A549 (cell line): ENCODE measurements at regions not wholly inside any gene's neighbourhood (a gene's known extent, or its start where the extent isn't known, plus 50 kb on each side); places are given as distances from the start of the nearest gene placed in this dataset.

Experiments
- ATAC-seq, 2 experiments: fragments of 200-7000 bp in 1 of 2; fragments of >200 bp in 1 of 2; cut with Nextera tagmentation in 1 of 2; cut with Tn5 transposase in 1 of 2; 3 replicates each; pipeline versions ENCODE4 v1.8.0 to v1.9.1; 2018 to 2020; ENCODE audit warnings: mild to moderate bottlenecking in 1 of 2, moderate library complexity in 1 of 2
- CTCF ChIA-PET: fragments of 300-600 bp; sonication (Branson Sonifier 250); formaldehyde crosslinking; extraction: SDS; loops from one replicate; lab custom pipeline; 2021; ENCODE audit warnings: antibody characterized with exemption, inconsistent platforms; lab: Yijun Ruan, JAX
- POLR2A ChIA-PET: fragments of 350-600 bp; formaldehyde crosslinking; extraction: SDS; loops from one replicate; lab custom pipeline; 2021; ENCODE audit warnings: antibody characterized with exemption, inconsistent platforms; lab: Yijun Ruan, JAX
- DNase-seq, 2 experiments: peaks; one replicate each; pipeline versions ENCODE4 v3.0.0 to v3.0.0-alpha.2; 2011 to 2016; ENCODE audit warnings: low read depth in 1 of 2, low spot score in 1 of 2
- FAIRE-seq: peaks from 2 replicates; lab custom pipeline; 2011; peaks lifted over from hg19 to GRCh38; lab: Jason Lieb, UNC
- H3K27ac ChIP-seq, 2 experiments: fragments of >200 bp; sonication (Bioruptor Twin); formaldehyde crosslinking; 3 replicates each; pipeline ENCODE4 v1.5.1; 2016 to 2017
- H3K4me1 ChIP-seq: fragments of >200 bp; sonication (Bioruptor Twin); formaldehyde crosslinking; 3 replicates; pipeline ENCODE4 v1.6.1; 2016
- H3K4me2 ChIP-seq: fragments of >200 bp; sonication (Bioruptor Twin); formaldehyde crosslinking; 3 replicates; pipeline ENCODE4 v1.6.1; 2016
- H3K4me3 ChIP-seq: fragments of >200 bp; sonication (Bioruptor Twin); formaldehyde crosslinking; 3 replicates; pipeline ENCODE4 v1.5.1; 2016
- H3K9me3 ChIP-seq: fragments of >200 bp; sonication (Bioruptor Twin); formaldehyde crosslinking; 3 replicates; pipeline ENCODE4 v1.6.1; 2016
- BCL3 ChIP-seq: fragments of >200 bp; sonication (Bioruptor Twin); formaldehyde crosslinking; IDR thresholded peaks from 3 replicates; pipeline ENCODE4 v1.6.1; 2016
- BHLHE40 ChIP-seq: IDR thresholded peaks from 2 replicates; pipeline ENCODE4 v1.6.1; 2012; ENCODE audit warnings: low read depth, low read length, inconsistent platforms
- CBX8 ChIP-seq: fragments of 200-600 bp; sonication (generic); IDR thresholded peaks from 2 replicates; pipeline ENCODE4 v1.6.1; 2016
- ELK1 ChIP-seq: fragments of 150-350 bp; IDR thresholded peaks from 2 replicates; pipeline ENCODE4 v1.6.1; 2014; ENCODE audit warnings: low read depth, mild to moderate bottlenecking, low read length
- FOSB ChIP-seq: fragments of 250-450 bp; sonication (Bioruptor Pico); IDR thresholded peaks from 2 replicates; pipeline ENCODE4 v1.5.0; 2020; ENCODE audit warnings: mild to moderate bottlenecking, moderate library complexity
- FOXS1 ChIP-seq: fragments of 250-450 bp; sonication (Bioruptor Pico); IDR thresholded peaks from 2 replicates; pipeline ENCODE4 v1.5.0; 2020; ENCODE audit warnings: mild to moderate bottlenecking, moderate library complexity
- MAFK ChIP-seq: fragments of 450-650 bp; IDR thresholded peaks from 2 replicates; pipeline ENCODE4 v1.6.1; 2014; ENCODE audit not compliant: partially characterized antibody
- MAX ChIP-seq: IDR thresholded peaks from 2 replicates; pipeline ENCODE4 v1.6.1; 2012
- NFE2L2 ChIP-seq: fragments of 150-350 bp; conservative IDR thresholded peaks from 2 replicates; pipeline ENCODE4 v1.6.1; 2014; ENCODE audit warnings: low read length
- NPAS2 ChIP-seq: fragments of 250-450 bp; sonication (Bioruptor Pico); IDR thresholded peaks from 2 replicates; pipeline ENCODE4 v1.8.0; 2022; ENCODE audit warnings: mild to moderate bottlenecking, moderate library complexity, borderline replicate concordance
- POLR2A ChIP-seq: IDR thresholded peaks from 2 replicates; pipeline ENCODE4 v1.6.1; 2012; ENCODE audit warnings: mild to moderate bottlenecking, low read length
- POLR2AphosphoS2 ChIP-seq: conservative IDR thresholded peaks from 2 replicates; pipeline ENCODE4 v1.6.1; 2012; ENCODE audit warnings: low read length, improper control_type of control experiment, inconsistent platforms
- REST ChIP-seq: fragments of 200-600 bp; sonication (generic); IDR thresholded peaks from 2 replicates; pipeline ENCODE4 v1.6.1; 2016; ENCODE audit warnings: antibody characterized with exemption, mild to moderate bottlenecking, moderate library complexity
- RNF2 ChIP-seq: fragments of 200-600 bp; sonication (generic); IDR thresholded peaks from 2 replicates; pipeline ENCODE4 v1.6.1; 2016; ENCODE audit warnings: low read depth, mild to moderate bottlenecking, antibody characterized with exemption, moderate library complexity, borderline replicate concordance
- SMC3 ChIP-seq: fragments of >200 bp; sonication (Bioruptor Twin); formaldehyde crosslinking; IDR thresholded peaks from 3 replicates; pipeline ENCODE4 v1.6.1; 2018; ENCODE audit warnings: inconsistent platforms
- SREBF2 ChIP-seq: fragments of 450-650 bp; IDR thresholded peaks from 2 replicates; pipeline ENCODE4 v1.6.1; 2014; ENCODE audit warnings: mild to moderate bottlenecking, moderate library complexity
- WGBS: methylation state at CpG from one replicate; pipeline ENCODE4 v1.1.6; 2017; ENCODE audit errors: missing lambda C conversion rate; 5-methylcytosine and 5-hydroxymethylcytosine counted together
- TF ChIP-seq, protein P1 (sequence below): fragments of 450-650 bp; IDR thresholded peaks from 2 replicates; pipeline ENCODE4 v1.6.1; 2014; ENCODE audit warnings: antibody characterized with exemption

- ChIA-PET POLR2A (no interaction called here), CTCF (no interaction called here)
- H3K4me1 ChIP-seq, result no peaks in the 10 kb centered on the region
- no peaks in the 10 kb centered on the region; the same call in 2 of the 3 replicates for H3K9me3 ChIP-seq
- FAIRE-seq, result no peak
- DNase-seq, result no peak
- TF ChIP-seq FOSB (CRISPR knock-in tag) (no peak), MAFK (peak; percentile 57)
- H3K4me2 ChIP-seq, result no peak overlapping the region
- no peak for ATAC-seq
- no peak overlapping the region for H3K4me3 ChIP-seq
- H3K27ac ChIP-seq, result no peak overlapping the region
- 5% methylated on average over 1 of the region's 1 CpG for WGBS
Observed at GRCh38 chr3:144995856-144996255, 1024.2 kb downstream of the DIPK2A start.

- ATAC-seq (no peak), FAIRE-seq (no peak)
- POLR2A ChIA-PET, result no interaction called here
Observed at GRCh38 chr3:145005427-145005826, 1033.8 kb downstream of the DIPK2A start.

GRCh38 chr3:145006271-145006670 lies 1034.6 kb downstream of the DIPK2A start:
- Histone ChIP-seq H3K9me3 (peaks cover 2% of the 10 kb centered on the region; the same call in 2 of the 3 replicates), H3K4me2 (no peak overlapping the region), H3K4me3 (no peak overlapping the region), H3K27ac (no peak overlapping the region), H3K4me1 (no peaks in the 10 kb centered on the region)
- DNase-seq (no peak), FAIRE-seq (no peak), ATAC-seq (no peak)
- WGBS, result 7% methylated on average over 3 of the region's 3 CpGs
- POLR2A ChIA-PET, result no interaction called here
- CTCF ChIA-PET, result no interaction called here
- no peak for TF ChIP-seq FOSB (CRISPR knock-in tag)
- TF ChIP-seq MAX, result no peak
- TF ChIP-seq BCL3, result no peak
- no peak for TF ChIP-seq NFE2L2
- TF ChIP-seq SMC3, result no peak

More at GRCh38 chr3:145005427-145005826, 1033.8 kb downstream of the DIPK2A start:
- WGBS, result 15% methylated on average over 4 of the region's 4 CpGs
- TF ChIP-seq ELK1 (no peak), RNF2 (no peak), SREBF2 (no peak), SMC3 (no peak), POLR2A (no peak), NPAS2 (CRISPR knock-in tag) (no peak), POLR2AphosphoS2 (no peak), FOXS1 (CRISPR knock-in tag) (no peak), MAX (no peak), BHLHE40 (no peak), CBX8 (no peak), REST (no peak)
- TF ChIP-seq, protein P1, sequence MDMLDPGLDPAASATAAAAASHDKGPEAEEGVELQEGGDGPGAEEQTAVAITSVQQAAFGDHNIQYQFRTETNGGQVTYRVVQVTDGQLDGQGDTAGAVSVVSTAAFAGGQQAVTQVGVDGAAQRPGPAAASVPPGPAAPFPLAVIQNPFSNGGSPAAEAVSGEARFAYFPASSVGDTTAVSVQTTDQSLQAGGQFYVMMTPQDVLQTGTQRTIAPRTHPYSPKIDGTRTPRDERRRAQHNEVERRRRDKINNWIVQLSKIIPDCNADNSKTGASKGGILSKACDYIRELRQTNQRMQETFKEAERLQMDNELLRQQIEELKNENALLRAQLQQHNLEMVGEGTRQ, result no peak
- Histone ChIP-seq H3K9me3 (peaks cover 5% of the 10 kb centered on the region; the same call in 2 of the 3 replicates), H3K4me1 (no peaks in the 10 kb centered on the region), H3K4me3 (no peak overlapping the region), H3K27ac (no peak overlapping the region), H3K4me2 (no peak overlapping the region)
- DNase-seq, result no peak
- CTCF ChIA-PET, result no interaction called here
